Thyroid gland (tissue), 4 donors: ENCODE measurements at regions not wholly inside any gene's neighbourhood (a gene's known extent, or its start where the extent isn't known, plus 50 kb on each side); places are given as distances from the start of the nearest gene placed in this dataset.

ENCODE experiments used
- DNase-seq, 2 donors: peaks; one replicate each; pipeline ENCODE4 v3.0.0-alpha.2; 2019
- H3K27ac ChIP-seq, 3 donors: fragments of 200-600 bp; sonication (generic); 1 replicate in 2 of 3; 2 replicates in 1 of 3; pipeline ENCODE4 v1.5.1; 2016 to 2019; ENCODE audit warnings: mild to moderate bottlenecking in 1 of 3, moderate library complexity in 1 of 3
- H3K27me3 ChIP-seq: fragments of 200-600 bp; sonication (generic); one replicate; pipeline ENCODE4 v1.5.1; 2019
- H3K36me3 ChIP-seq, 2 donors: fragments of 200-600 bp; sonication (generic); one replicate each; pipeline ENCODE4 v1.5.1; 2016 to 2019
- H3K4me1 ChIP-seq, 2 donors: fragments of 200-600 bp; sonication (generic); one replicate each; pipeline ENCODE4 v1.5.1; 2017 to 2019
- H3K4me3 ChIP-seq, 3 donors: fragments of 200-600 bp; sonication (generic); replicated peaks in 1 of 3; 1 replicate in 2 of 3; 2 replicates in 1 of 3; pipeline ENCODE4 v1.5.1; 2016; ENCODE audit warnings: mild to moderate bottlenecking in 1 of 3
- H3K9me3 ChIP-seq: fragments of 200-600 bp; sonication (generic); one replicate; pipeline ENCODE4 v1.5.1; 2017
- POLR2A ChIP-seq, 2 donors: fragments of 450-650 bp; IDR thresholded peaks; one replicate each; pipeline ENCODE4 v1.6.1; 2017; ENCODE audit warnings: antibody characterized with exemption in 2 of 2, mild to moderate bottlenecking in 2 of 2, moderate library complexity in 1 of 2
- WGBS, 2 donors: methylation state at CpG; one replicate each; pipeline ENCODE4 v1.1.5; 2017; 5-methylcytosine and 5-hydroxymethylcytosine counted together
- intact Hi-C: fragments of 100-400 bp; cut with DNase I; formaldehyde crosslinking; loops from one replicate; pipeline ENCODE4 v1.15.1; 2023
- TF ChIP-seq, protein P1 (sequence below), 6 experiments: fragments of 200-600 bp in 3 of 6; fragments of 450-650 bp in 3 of 6; sonication (generic) in 3 of 6; IDR thresholded peaks; one replicate each; pipeline ENCODE4 v1.5.1; 2016 to 2019; ENCODE audit warnings: antibody characterized with exemption in 6 of 6, mild to moderate bottlenecking in 2 of 6, inconsistent platforms in 1 of 6, moderate library complexity in 1 of 6

DNA sequence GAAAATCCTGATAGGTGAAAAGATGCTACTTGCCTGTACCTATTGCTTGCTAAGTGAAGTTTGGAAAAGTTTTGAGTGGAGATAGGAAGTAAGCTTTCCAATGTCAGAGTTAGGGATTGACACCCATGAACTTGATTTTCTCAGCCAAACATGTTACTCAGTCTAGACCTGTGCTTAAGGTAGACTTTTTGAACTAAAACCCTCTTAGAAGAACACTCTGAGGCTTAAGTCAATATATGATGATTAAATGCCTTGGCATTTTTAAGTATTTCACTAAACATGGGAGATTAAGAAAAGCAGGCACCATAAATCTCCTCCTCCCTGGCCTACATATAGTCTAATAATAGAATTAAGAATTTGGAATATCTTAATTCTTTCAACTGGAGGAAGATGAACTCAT lies 785.6 kb upstream of the SOX9 start:
- no peaks in the 10 kb centered on the region for H3K36me3 ChIP-seq
- no peak overlapping the region for H3K4me3 ChIP-seq
- no peak for DNase-seq
- no peaks in the 10 kb centered on the region for H3K9me3 ChIP-seq
- no peaks in the 10 kb centered on the region for H3K4me1 ChIP-seq
- H3K27me3 ChIP-seq, result no peaks in the 10 kb centered on the region
- TF ChIP-seq POLR2A (IDR thresholded peaks at IDR 0.05), result no peak
- TF ChIP-seq, protein P1, sequence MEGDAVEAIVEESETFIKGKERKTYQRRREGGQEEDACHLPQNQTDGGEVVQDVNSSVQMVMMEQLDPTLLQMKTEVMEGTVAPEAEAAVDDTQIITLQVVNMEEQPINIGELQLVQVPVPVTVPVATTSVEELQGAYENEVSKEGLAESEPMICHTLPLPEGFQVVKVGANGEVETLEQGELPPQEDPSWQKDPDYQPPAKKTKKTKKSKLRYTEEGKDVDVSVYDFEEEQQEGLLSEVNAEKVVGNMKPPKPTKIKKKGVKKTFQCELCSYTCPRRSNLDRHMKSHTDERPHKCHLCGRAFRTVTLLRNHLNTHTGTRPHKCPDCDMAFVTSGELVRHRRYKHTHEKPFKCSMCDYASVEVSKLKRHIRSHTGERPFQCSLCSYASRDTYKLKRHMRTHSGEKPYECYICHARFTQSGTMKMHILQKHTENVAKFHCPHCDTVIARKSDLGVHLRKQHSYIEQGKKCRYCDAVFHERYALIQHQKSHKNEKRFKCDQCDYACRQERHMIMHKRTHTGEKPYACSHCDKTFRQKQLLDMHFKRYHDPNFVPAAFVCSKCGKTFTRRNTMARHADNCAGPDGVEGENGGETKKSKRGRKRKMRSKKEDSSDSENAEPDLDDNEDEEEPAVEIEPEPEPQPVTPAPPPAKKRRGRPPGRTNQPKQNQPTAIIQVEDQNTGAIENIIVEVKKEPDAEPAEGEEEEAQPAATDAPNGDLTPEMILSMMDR (IDR thresholded peaks at IDR 0.05), result no peak
- H3K27ac ChIP-seq, result no peak overlapping the region
- intact Hi-C loops, result no loop called here

DNA sequence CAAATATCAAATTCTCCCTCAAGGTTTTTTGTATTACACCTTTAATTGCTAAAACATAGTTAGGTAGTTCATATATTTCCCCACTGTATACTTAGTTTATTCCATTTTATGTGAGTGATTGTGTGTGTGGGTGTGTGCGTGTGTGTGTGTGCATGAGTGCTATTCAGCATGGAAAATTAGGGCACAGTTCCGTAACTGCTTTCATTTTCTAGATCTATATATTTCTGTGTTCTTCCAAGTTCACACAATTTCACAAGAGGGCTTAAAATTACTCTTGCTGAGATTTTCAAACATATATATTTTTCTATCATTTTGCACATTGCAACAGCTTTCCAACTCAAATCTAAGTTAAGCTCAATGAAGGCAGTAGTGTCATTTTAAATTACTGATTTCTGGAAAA lies 782.9 kb upstream of the SOX9 start:
- H3K27me3 ChIP-seq, result no peaks in the 10 kb centered on the region
- TF ChIP-seq, protein P1 (IDR thresholded peaks at IDR 0.05), result no peak
- no peak for TF ChIP-seq POLR2A (IDR thresholded peaks at IDR 0.05)
- no peaks in the 10 kb centered on the region for H3K36me3 ChIP-seq
- peak in 1 of 2 donors; percentile 2 for DNase-seq
- H3K4me1 ChIP-seq, result no peaks in the 10 kb centered on the region
- intact Hi-C loops, result no loop called here
- H3K4me3 ChIP-seq, result peak overlapping the region in 1 of 3 donors; percentile 4
- H3K27ac ChIP-seq, result no peak overlapping the region
- H3K9me3 ChIP-seq, result no peaks in the 10 kb centered on the region
- 35 to 52% methylated on average over 2 of the region's 2 CpGs for WGBS, 2 donors

DNA sequence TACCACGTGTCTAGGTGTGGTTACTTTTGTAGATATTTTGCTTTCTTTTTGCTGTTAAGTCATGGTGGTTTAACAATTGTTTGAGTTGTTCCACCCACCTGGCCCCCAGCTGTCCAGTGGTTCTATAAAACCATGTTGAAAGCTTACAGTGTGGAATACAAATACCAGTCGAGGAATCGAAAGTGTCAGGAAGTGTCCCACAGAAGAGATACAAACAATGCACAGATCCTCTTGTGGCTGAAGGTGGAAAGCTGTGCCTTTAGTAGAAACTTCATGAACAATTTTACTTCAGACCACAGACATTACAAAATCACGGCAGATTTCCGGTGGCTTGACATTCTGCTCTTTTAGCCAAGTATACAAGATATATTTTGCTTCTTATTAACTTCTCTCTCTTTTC lies 782.4 kb upstream of the SOX9 start:
- TF ChIP-seq POLR2A (IDR thresholded peaks at IDR 0.05), result no peak
- TF ChIP-seq, protein P1 (IDR thresholded peaks at IDR 0.05), result no peak
- no peak overlapping the region for H3K27ac ChIP-seq
- intact Hi-C loops, result no loop called here
- no peaks in the 10 kb centered on the region for H3K27me3 ChIP-seq
- H3K4me3 ChIP-seq, result peak overlapping the region in 1 of 3 donors; percentile 4
- no peaks in the 10 kb centered on the region for H3K9me3 ChIP-seq
- no peaks in the 10 kb centered on the region for H3K36me3 ChIP-seq
- H3K4me1 ChIP-seq, result no peaks in the 10 kb centered on the region
- DNase-seq, result no peak
- 38 to 47% methylated on average over 5 of the region's 5 CpGs for WGBS, 2 donors

DNA sequence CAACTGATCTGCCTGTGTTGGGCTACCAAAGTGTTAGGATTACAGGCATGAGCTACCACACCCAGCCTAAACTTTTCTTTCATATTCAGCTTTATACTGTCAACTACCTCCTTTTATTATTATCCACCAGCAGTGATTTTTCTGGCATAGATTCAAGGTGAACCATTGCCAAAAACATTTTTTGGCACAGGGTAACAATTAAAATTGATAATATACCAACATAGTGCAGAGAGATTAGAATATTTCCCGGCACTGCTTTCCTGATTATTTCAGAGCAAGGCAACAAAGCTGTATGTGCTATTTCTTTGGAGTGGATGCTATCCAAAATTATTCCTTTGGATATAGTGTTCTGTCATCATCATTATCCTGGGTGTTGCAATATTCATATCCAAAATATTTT lies 781.6 kb upstream of the SOX9 start:
- H3K27me3 ChIP-seq, result no peaks in the 10 kb centered on the region
- TF ChIP-seq, protein P1 (IDR thresholded peaks at IDR 0.05), result no peak
- no peak for TF ChIP-seq POLR2A (IDR thresholded peaks at IDR 0.05)
- intact Hi-C loops, result no loop called here
- H3K9me3 ChIP-seq, result no peaks in the 10 kb centered on the region
- no peak overlapping the region for H3K4me3 ChIP-seq
- WGBS, 2 donors, result 63 to 65% methylated on average over 1 of the region's 1 CpG
- no peak overlapping the region for H3K27ac ChIP-seq
- H3K4me1 ChIP-seq, result no peaks in the 10 kb centered on the region
- no peaks in the 10 kb centered on the region for H3K36me3 ChIP-seq
- DNase-seq, result no peak

DNA sequence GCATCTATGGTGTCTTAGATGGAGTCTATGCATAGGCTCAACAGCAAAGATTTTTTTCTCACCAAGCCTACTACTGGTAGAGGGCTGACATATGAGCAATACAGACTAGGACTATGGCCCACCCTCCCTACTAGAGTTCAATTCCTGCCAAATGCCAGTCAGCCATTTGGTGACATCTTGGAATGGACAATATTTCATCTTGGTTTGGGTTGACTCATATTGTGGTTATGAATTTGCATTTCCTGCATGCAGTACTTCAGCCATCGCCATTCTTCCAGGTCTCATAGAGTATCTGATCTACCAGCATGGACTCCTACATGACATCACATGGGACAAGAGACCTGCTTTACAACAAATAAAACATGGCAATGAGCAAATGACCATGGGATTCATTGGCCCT lies 778.1 kb upstream of the SOX9 start:
- Histone ChIP-seq H3K4me3 (no peak overlapping the region), H3K27ac (no peak overlapping the region), H3K27me3 (no peaks in the 10 kb centered on the region), H3K4me1 (no peaks in the 10 kb centered on the region), H3K36me3 (no peaks in the 10 kb centered on the region), H3K9me3 (no peaks in the 10 kb centered on the region)
- intact Hi-C loops, result no loop called here
- TF ChIP-seq POLR2A (IDR thresholded peaks at IDR 0.05), result no peak
- TF ChIP-seq, protein P1 (IDR thresholded peaks at IDR 0.05), result no peak
- no peak for DNase-seq
- 88 to 95% methylated on average over 1 of the region's 1 CpG for WGBS, 2 donors
